ENCODE measurements at regions not wholly inside any gene's neighbourhood (a gene's known extent, or its start where the extent isn't known, plus 50 kb on each side); places are given as distances from the start of the nearest gene placed in this dataset.

DNA sequence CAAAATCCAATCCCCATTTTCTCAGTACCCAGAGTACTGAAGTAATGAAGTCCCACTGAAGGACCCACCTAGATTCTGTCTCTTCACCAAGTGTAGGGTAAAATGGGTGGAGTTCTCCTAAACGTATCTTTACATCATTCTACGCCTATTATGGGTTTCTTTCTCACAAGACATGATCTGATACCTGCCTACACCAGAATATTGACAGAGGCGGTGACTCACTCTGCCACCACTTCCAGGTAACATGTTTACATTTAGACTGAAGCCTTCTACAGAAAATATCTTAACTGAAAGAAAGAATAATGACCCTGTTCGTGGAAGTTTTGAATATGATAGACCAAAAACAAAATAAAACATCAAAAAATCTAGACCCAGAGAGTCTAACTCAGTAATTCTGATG, 89.8 kb downstream of the BTG1 start:
- TF ChIP-seq CTCF (IDR thresholded peaks at IDR 0.05): no peak
- TF ChIP-seq EP300 (IDR thresholded peaks at IDR 0.05): no peak

Data from sigmoid colon (tissue), 4 donors.